Panc1 (cell line): ENCODE measurements at regions not wholly inside any gene's neighbourhood (a gene's known extent, or its start where the extent isn't known, plus 50 kb on each side); places are given as distances from the start of the nearest gene placed in this dataset.

Experiments used
- ATAC-seq: fragments of 200-7000 bp; cut with Tn5 transposase; 2 replicates; pipeline ENCODE4 v1.9.1; 2020; ENCODE audit warnings: mild to moderate bottlenecking, moderate library complexity
- BruUV-seq: library from RNA; stranded (reverse); fragments of 400-500 nt; replicated peaks from 2 replicates; lab custom pipeline; 2021; lab: Mats Ljungman, UMichigan
- CTCF ChIA-PET: fragments of 300-600 bp; sonication (Branson Sonifier 250); formaldehyde crosslinking; loops from one replicate; lab custom pipeline; 2022; ENCODE audit warnings: antibody characterized with exemption; lab: Charles Lee
- POLR2A ChIA-PET: fragments of 300-600 bp; sonication (Branson Sonifier 250); formaldehyde crosslinking; loops from one replicate; lab custom pipeline; 2022; ENCODE audit warnings: antibody characterized with exemption; lab: Charles Lee
- DNase-seq: peaks from one replicate; pipeline ENCODE4 v3.0.0-alpha.2; 2010; ENCODE audit warnings: low read depth, low spot score
- H3K27ac ChIP-seq: 2 replicates; pipeline ENCODE4 v1.5.1; 2011; ENCODE audit warnings: mild to moderate bottlenecking, low read length, inconsistent platforms
- H3K27me3 ChIP-seq: fragments of 200-500 bp; sonication (Bioruptor generic); 2 replicates; pipeline ENCODE4 v1.6.0; 2014; ENCODE audit warnings: low read length, inconsistent platforms; ENCODE audit not compliant: control insufficient read depth, insufficient read depth
- H3K36me3 ChIP-seq: fragments of 200-500 bp; sonication (Bioruptor generic); 2 replicates; pipeline ENCODE4 v1.5.1; 2014; ENCODE audit warnings: inconsistent platforms, mild to moderate bottlenecking, low read length, moderate library complexity; ENCODE audit not compliant: control insufficient read depth, insufficient read depth
- H3K4me1 ChIP-seq: 2 replicates; pipeline ENCODE4 v1.5.1; 2011; ENCODE audit warnings: inconsistent platforms, mild to moderate bottlenecking, low read length, moderate library complexity; ENCODE audit not compliant: control insufficient read depth, insufficient read depth
- H3K4me3 ChIP-seq, 2 experiments: 2 replicates each; pipeline ENCODE4 v1.5.1; 2011 to 2012; ENCODE audit warnings: low read depth in 2 of 2, low read length in 2 of 2, mild to moderate bottlenecking in 2 of 2, inconsistent platforms in 1 of 2, moderate library complexity in 1 of 2
- H3K9me3 ChIP-seq: fragments of 200-500 bp; sonication (Bioruptor generic); 2 replicates; pipeline ENCODE4 v1.5.1; 2014; ENCODE audit warnings: low read depth, mild to moderate bottlenecking, inconsistent platforms, low read length, moderate library complexity; ENCODE audit not compliant: control insufficient read depth, insufficient read depth
- CTCF ChIP-seq: fragments of 450-650 bp; IDR thresholded peaks from 2 replicates; pipeline ENCODE4 v1.5.1; 2017; ENCODE audit warnings: mild to moderate bottlenecking
- POLR2AphosphoS5 ChIP-seq: IDR thresholded peaks from 2 replicates; pipeline ENCODE4 v1.6.1; 2012; ENCODE audit warnings: mild to moderate bottlenecking, low read depth, low read length, moderate library complexity
- REST ChIP-seq, 2 experiments: IDR thresholded peaks; 2 replicates each; pipeline ENCODE4 v1.6.1; 2011 to 2012; ENCODE audit warnings: low read depth in 2 of 2, control low read depth in 1 of 2, low read length in 1 of 2, mild to moderate bottlenecking in 1 of 2, moderate library complexity in 1 of 2; ENCODE audit not compliant: insufficient read depth in 1 of 2
- SIN3A ChIP-seq: IDR thresholded peaks from 2 replicates; pipeline ENCODE4 v1.6.1; 2012; ENCODE audit warnings: low read depth, mild to moderate bottlenecking, low read length, moderate library complexity, borderline replicate concordance; ENCODE audit not compliant: insufficient read depth
- TCF7L2 ChIP-seq: IDR thresholded peaks from 2 replicates; pipeline ENCODE4 v1.6.1; 2011; ENCODE audit warnings: mild to moderate bottlenecking, low read depth, low read length, inconsistent platforms
- in situ Hi-C: cut with HindIII; loops from 2 replicates; pipeline ENCODE4 v1.10.0; 2016; ENCODE audit warnings: low sequenced_read_pairs, low pct_unique_long_range_greater_than_20kb
- intact Hi-C: fragments of 100-400 bp; cut with micrococcal nuclease; formaldehyde crosslinking; loops from one replicate; pipeline ENCODE4 v1.10.0; 2022; ENCODE audit not compliant: unreplicated experiment

- TF ChIP-seq CTCF = no peak
- TF ChIP-seq POLR2AphosphoS5 = no peak
- TF ChIP-seq REST (IDR thresholded peaks at IDR 0.05; ENCODE audit: insufficient read depth in 1 of 2, low read depth in 2 of 2, low read length in 1 of 2) = no peak
- TF ChIP-seq SIN3A = no peak
- TF ChIP-seq TCF7L2 = no peak
- no TSS peak for BruUV-seq
- CTCF ChIA-PET = no interaction called here
- POLR2A ChIA-PET = no interaction called here
- in situ Hi-C loops (no loop called here), intact Hi-C loops (no loop called here)
- no peaks in the 10 kb centered on the region for H3K4me1 ChIP-seq
- no peak overlapping the region for H3K4me3 ChIP-seq
- ATAC-seq = no peak
- no peaks in the 10 kb centered on the region for H3K27me3 ChIP-seq
- H3K36me3 ChIP-seq = no peaks in the 10 kb centered on the region
- H3K9me3 ChIP-seq = no peaks in the 10 kb centered on the region
- H3K27ac ChIP-seq = no peak overlapping the region
- DNase-seq = no peak
These were observed 500.3 kb upstream of the MKI67 start for GRCh38 chr10:128626397-128627000.

GRCh38 chr10:128627811-128628210, 501.6 kb upstream of the MKI67 start:
- CTCF ChIA-PET = no interaction called here
- no TSS peak for BruUV-seq
- POLR2A ChIA-PET = no interaction called here
- H3K27ac ChIP-seq = no peak overlapping the region
- no peak for DNase-seq
- H3K27me3 ChIP-seq = no peaks in the 10 kb centered on the region
- intact Hi-C loops (no loop called here), in situ Hi-C loops (no loop called here)
- no peak overlapping the region for H3K4me3 ChIP-seq
- no peaks in the 10 kb centered on the region for H3K9me3 ChIP-seq
- no peaks in the 10 kb centered on the region for H3K36me3 ChIP-seq
- no peaks in the 10 kb centered on the region for H3K4me1 ChIP-seq
- no peak for ATAC-seq
- TF ChIP-seq CTCF = no peak
- no peak for TF ChIP-seq SIN3A
- no peak for TF ChIP-seq TCF7L2
- TF ChIP-seq REST (IDR thresholded peaks at IDR 0.05; ENCODE audit: insufficient read depth in 1 of 2, low read depth in 2 of 2, low read length in 1 of 2) = no peak
- no peak for TF ChIP-seq POLR2AphosphoS5
